Peyer's patch (tissue), 4 donors: ENCODE measurements at regions not wholly inside any gene's neighbourhood (a gene's known extent, or its start where the extent isn't known, plus 50 kb on each side); places are given as distances from the start of the nearest gene placed in this dataset.

Experiments
- CTCF ChIP-seq, 6 experiments: fragments of 450-650 bp in 4 of 6; fragments of 200-600 bp in 2 of 6; sonication (generic) in 1 of 6; IDR thresholded peaks; one replicate each; pipeline ENCODE4 v1.5.1; 2017 to 2019; ENCODE audit warnings: antibody characterized with exemption in 6 of 6, mild to moderate bottlenecking in 3 of 6, moderate library complexity in 1 of 6
- POLR2A ChIP-seq, 2 donors: fragments of 450-650 bp; IDR thresholded peaks; one replicate each; pipeline ENCODE4 v1.5.1; 2017; ENCODE audit warnings: antibody characterized with exemption in 2 of 2, mild to moderate bottlenecking in 2 of 2, moderate library complexity in 2 of 2

DNA sequence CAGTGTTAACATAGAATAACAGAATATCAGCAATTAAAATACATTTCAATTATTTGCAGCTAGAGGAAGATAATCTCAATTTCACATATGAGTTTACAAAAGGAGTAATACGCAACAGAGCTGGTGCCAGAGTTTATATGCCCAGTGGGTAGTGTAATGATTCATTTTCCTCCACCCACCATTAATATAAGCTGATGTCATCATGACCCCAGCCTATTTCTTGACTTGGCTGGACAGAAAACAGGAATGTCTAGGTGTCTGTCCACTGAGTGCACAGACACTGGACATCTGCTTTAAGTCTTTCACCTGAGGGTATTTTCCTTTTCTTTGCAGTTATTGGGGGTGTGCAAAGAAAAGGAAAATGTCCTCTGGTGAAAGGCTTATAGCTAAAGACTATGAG is 335.5 kb downstream of the TBC1D4 start:
- TF ChIP-seq CTCF (IDR thresholded peaks at IDR 0.05): no peak
- no peak for TF ChIP-seq POLR2A (IDR thresholded peaks at IDR 0.05)
